ENCODE measurements at regions not wholly inside any gene's neighbourhood (a gene's known extent, or its start where the extent isn't known, plus 50 kb on each side); places are given as distances from the start of the nearest gene placed in this dataset.

DNA sequence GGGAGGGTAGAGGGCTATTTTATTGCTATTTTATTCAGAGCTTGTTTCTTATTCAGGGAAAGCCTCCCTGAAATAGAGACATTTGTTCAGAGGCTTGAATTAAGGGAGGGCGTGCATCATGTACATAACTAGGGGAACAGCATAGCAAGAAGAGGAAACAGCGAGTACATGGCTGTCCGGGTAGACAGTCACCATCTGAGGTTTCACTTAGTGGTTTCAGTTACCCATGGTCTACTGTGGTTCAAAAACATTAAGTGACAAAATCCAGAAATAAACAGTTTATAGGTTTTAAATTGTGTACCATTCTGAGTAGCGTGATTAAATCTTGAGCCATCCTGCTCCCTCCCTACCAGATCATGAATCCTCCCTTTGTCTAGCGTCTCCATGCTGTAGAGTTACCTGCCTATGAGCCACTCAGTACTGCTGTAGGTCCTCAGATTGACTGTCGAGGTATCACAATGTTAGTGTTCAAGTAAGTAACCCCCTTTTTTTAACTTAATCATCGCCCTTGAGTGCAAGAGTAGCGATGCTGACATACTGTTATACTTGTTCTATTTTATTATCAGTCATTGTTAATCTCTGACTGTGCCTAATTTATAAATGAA, 791.5 kb downstream of the TFAP2A start:
- Histone ChIP-seq H3K27ac (no peak overlapping the region), H3K27me3 (no peaks in the 10 kb centered on the region), H3K4me3 (no peak overlapping the region), H3K4me1 (replicated peaks in 1 of 2) (no peaks in the 10 kb centered on the region), H3K36me3 (replicated peaks in 1 of 2) (no peaks in the 10 kb centered on the region), H3K9me3 (replicated peaks in 1 of 3) (no peaks in the 10 kb centered on the region)
- DNase-seq = no peak
- intact Hi-C loops (cut with DNase I) = no loop called here
- 70 to 82% (median 80%) methylated on average over 8 of the region's 8 CpGs for WGBS, 4 donors
- TF ChIP-seq POLR2A (IDR thresholded peaks at IDR 0.05) = no peak
- TF ChIP-seq, protein P1, sequence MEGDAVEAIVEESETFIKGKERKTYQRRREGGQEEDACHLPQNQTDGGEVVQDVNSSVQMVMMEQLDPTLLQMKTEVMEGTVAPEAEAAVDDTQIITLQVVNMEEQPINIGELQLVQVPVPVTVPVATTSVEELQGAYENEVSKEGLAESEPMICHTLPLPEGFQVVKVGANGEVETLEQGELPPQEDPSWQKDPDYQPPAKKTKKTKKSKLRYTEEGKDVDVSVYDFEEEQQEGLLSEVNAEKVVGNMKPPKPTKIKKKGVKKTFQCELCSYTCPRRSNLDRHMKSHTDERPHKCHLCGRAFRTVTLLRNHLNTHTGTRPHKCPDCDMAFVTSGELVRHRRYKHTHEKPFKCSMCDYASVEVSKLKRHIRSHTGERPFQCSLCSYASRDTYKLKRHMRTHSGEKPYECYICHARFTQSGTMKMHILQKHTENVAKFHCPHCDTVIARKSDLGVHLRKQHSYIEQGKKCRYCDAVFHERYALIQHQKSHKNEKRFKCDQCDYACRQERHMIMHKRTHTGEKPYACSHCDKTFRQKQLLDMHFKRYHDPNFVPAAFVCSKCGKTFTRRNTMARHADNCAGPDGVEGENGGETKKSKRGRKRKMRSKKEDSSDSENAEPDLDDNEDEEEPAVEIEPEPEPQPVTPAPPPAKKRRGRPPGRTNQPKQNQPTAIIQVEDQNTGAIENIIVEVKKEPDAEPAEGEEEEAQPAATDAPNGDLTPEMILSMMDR (IDR thresholded peaks at IDR 0.05) = no peak

DNA sequence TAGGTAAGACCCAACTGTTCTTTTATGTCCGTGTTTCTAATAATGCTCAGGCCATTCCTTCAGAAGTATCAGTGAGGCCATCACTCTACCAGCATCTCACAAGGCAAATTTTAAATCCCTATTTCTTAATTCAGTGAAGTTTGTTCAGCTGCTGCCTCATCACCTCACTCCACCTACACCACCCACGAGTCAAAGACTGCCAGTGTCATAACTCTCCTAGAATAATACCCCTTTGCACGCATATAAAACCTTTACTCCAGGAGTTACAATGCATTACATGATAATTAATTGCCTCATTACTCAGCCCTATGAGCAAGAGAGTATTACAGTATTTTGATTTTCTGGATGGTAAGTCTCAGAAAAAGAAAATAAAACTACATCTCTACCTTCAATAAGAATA, 793.6 kb downstream of the TFAP2A start:
- intact Hi-C loops (cut with DNase I) = no loop called here
- H3K27me3 ChIP-seq = no peaks in the 10 kb centered on the region
- no peaks in the 10 kb centered on the region for H3K9me3 ChIP-seq (replicated peaks in 1 of 3)
- no peak overlapping the region for H3K4me3 ChIP-seq
- TF ChIP-seq POLR2A (IDR thresholded peaks at IDR 0.05) = no peak
- TF ChIP-seq, protein P1 (IDR thresholded peaks at IDR 0.05) = no peak
- H3K27ac ChIP-seq = no peak overlapping the region
- H3K4me1 ChIP-seq (replicated peaks in 1 of 2) = no peaks in the 10 kb centered on the region
- 55 to 69% (median 61%) methylated on average over 3 of the region's 3 CpGs for WGBS, 4 donors
- DNase-seq = no peak
- no peaks in the 10 kb centered on the region for H3K36me3 ChIP-seq (replicated peaks in 1 of 2)

DNA sequence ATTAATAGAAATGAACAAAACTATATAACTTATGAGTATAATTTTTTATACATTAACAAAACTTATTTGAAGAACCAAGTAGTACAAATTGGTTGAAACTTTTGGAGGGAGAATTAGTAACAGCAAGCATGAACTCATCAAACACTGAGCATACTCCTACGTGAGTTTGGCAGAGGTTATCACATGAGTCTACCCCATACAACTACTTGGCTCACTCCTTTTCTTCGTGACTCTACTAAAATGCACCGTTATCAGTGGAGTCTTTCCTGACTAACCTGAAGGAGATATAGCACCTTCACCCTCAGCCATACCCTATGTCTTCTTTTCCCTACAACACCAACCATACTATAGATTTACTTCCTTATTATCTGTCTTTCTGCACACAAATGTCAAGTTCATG, 794.2 kb downstream of the TFAP2A start:
- TF ChIP-seq, protein P1 (IDR thresholded peaks at IDR 0.05) = no peak
- no peak for TF ChIP-seq POLR2A (IDR thresholded peaks at IDR 0.05)
- no peak overlapping the region for H3K4me3 ChIP-seq
- no peaks in the 10 kb centered on the region for H3K36me3 ChIP-seq (replicated peaks in 1 of 2)
- intact Hi-C loops (cut with DNase I) = no loop called here
- H3K9me3 ChIP-seq (replicated peaks in 1 of 3) = no peaks in the 10 kb centered on the region
- H3K4me1 ChIP-seq (replicated peaks in 1 of 2) = no peaks in the 10 kb centered on the region
- DNase-seq = no peak
- H3K27ac ChIP-seq = no peak overlapping the region
- WGBS, 4 donors = 62 to 70% (median 67%) methylated on average over 3 of the region's 3 CpGs
- no peaks in the 10 kb centered on the region for H3K27me3 ChIP-seq

DNA sequence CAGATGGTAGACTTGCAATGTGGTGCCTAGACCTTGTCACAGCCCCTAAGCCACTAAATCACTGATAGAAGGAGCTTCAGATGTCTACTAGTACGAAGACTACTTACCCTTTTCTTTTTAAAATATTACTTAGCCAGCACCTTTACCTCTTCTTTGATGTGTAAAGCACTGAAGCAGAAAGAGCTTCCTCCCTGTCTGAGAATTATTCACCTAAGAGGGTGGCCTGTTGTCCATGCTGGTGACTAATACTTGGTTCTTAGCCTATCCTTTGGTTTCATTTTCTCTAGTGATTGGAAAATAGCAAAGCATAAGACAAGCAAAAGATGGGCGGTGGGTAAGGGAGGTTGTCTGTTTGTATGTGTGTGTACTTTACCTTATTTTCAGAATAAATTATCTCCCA, 794.6 kb downstream of the TFAP2A start:
- 52 to 81% (median 64%) methylated on average over 2 of the region's 2 CpGs for WGBS, 4 donors
- Histone ChIP-seq H3K27me3 (no peaks in the 10 kb centered on the region), H3K4me1 (replicated peaks in 1 of 2) (no peaks in the 10 kb centered on the region), H3K4me3 (no peak overlapping the region), H3K36me3 (replicated peaks in 1 of 2) (no peaks in the 10 kb centered on the region), H3K9me3 (replicated peaks in 1 of 3) (no peaks in the 10 kb centered on the region), H3K27ac (no peak overlapping the region)
- no peak for DNase-seq
- intact Hi-C loops (cut with DNase I) = no loop called here
- TF ChIP-seq POLR2A (IDR thresholded peaks at IDR 0.05) = no peak
- TF ChIP-seq, protein P1 (IDR thresholded peaks at IDR 0.05) = no peak
